HG02642 (cell line): ENCODE measurements at regions not wholly inside any gene's neighbourhood (a gene's known extent, or its start where the extent isn't known, plus 50 kb on each side); places are given as distances from the start of the nearest gene placed in this dataset.

Source experiments
- ATAC-seq: cut with Tn5 transposase; IDR thresholded peaks from one replicate; pipeline ENCODE4 v1.9.1; 2021; ENCODE audit warnings: mild to moderate bottlenecking; ENCODE audit not compliant: unreplicated experiment, poor library complexity

GRCh38 chr1:82879701-82880305 is 1079.1 kb downstream of the ADGRL2 start:
- ATAC-seq, result no peak

DNA sequence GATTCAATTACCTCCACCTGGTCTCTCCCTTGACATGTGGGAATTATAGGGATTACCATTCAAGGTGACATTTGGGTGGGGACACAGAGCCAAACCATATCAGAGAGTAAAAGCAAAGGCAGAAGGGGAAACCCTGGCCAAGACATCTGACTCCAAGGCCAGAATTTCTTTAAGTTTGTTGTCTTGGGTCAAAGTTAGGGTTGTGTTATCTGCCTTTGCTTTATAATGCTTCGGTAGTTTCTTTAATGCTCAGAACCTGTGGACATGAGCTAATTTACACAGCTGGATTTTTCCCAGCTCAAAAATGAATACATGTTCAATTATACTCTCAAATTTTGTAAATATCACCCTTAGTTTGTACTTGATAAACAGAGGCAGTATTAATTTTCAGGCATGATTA is 1074.4 kb downstream of the ADGRL2 start:
- ATAC-seq, result no peak

- no peak for ATAC-seq
These were observed 1073.3 kb downstream of the ADGRL2 start for GRCh38 chr1:82874041-82874440.

- ATAC-seq, result no peak
These were observed 1069.6 kb downstream of the ADGRL2 start for GRCh38 chr1:82870332-82870731.

DNA sequence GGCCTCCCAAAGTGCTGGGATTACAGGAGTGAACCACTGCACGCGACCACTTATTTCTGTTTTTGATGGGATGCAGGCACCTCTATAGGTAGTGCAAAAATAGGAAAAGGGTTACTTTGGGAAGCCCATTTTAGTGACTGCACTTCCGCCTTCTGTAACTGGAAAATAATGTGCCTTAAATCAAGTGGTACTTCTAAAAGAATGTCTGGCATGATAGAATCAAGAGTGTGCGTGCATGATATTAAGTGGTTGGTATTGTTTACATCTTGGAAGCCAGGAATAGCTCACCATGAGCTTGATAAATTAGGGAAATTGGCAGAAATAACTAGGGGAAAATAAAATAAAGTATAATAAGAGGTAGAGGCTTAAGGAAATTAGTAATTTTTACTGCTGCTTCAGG is 1067.0 kb downstream of the ADGRL2 start:
- no peak for ATAC-seq

GRCh38 chr1:82861749-82862148 is 1061.0 kb downstream of the ADGRL2 start:
- ATAC-seq, result no peak

DNA sequence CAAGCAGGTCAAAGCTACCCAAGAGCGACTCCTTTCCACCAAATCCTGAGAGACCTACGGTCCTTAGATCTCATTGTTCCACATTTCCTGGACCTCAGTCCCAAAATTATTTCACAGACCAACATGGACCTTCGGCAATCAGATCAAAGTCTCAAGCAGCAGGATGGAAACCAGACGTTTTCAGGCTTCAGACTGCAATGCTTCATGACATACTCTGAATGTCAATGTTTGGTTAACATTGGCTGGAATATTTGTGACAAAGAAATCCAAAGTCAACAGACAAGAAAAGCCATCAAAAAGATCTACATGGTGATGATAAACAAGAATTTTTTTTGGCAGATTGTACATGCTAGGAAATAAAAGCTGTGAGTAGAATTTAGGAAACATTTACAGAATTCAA is 1057.3 kb downstream of the ADGRL2 start:
- no peak for ATAC-seq

- no peak for ATAC-seq
These were observed 1048.7 kb downstream of the ADGRL2 start for GRCh38 chr1:82849460-82849859.

- ATAC-seq, result no peak
These were observed 1047.3 kb downstream of the ADGRL2 start for GRCh38 chr1:82848043-82848442.

GRCh38 chr1:82845866-82846265 is 1045.1 kb downstream of the ADGRL2 start:
- no peak for ATAC-seq

DNA sequence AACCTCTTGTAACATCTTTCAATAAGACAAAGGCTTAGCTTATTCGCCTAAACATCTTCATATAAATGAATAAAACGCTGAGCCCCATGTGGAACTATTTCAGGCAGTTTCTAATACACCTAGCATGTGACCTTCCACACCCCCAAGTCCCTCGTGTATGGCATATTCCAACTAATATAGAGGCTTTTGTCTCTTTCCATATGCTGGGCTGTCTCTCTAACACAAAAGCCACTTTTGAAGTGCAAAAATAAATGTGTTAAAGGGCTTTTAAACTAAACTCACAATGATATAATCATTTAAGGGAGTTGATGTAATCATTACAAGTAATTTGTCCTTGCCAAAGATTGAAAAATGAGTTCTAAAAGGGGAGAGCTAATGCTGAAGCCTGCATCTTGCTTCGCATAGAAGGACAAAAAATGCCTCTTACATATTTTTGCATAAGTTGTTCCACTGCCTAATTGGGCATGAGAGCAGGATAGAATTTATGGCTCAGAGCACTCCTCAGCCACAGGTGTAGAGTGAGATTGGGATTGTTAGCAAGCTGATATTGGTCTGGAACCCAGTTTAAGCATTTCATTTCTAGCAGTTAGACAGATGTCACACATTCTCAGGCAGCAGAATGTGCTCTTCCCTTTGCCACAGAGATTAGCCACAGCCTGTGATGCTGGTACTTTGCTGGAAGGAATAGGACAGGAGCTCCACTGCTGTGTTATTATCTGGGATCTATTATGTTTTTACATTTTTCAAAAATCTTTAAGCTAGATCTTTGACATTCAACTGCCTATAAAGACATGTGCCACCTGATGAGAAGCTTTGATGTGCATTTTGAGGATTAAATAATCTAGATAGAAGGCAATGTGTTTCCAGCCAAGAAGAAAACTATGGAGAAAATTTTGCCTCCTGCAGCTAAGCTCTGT is 1044.4 kb downstream of the ADGRL2 start:
- ATAC-seq, result no peak

GRCh38 chr1:82844447-82844846 is 1043.7 kb downstream of the ADGRL2 start:
- no peak for ATAC-seq

GRCh38 chr1:82843876-82844275 is 1043.1 kb downstream of the ADGRL2 start:
- ATAC-seq, result no peak

GRCh38 chr1:82840192-82840591 is 1039.5 kb downstream of the ADGRL2 start:
- ATAC-seq, result no peak

GRCh38 chr1:82837766-82838465 is 1037.2 kb downstream of the ADGRL2 start:
- no peak for ATAC-seq

GRCh38 chr1:82836973-82837680 is 1036.4 kb downstream of the ADGRL2 start:
- ATAC-seq, result no peak

DNA sequence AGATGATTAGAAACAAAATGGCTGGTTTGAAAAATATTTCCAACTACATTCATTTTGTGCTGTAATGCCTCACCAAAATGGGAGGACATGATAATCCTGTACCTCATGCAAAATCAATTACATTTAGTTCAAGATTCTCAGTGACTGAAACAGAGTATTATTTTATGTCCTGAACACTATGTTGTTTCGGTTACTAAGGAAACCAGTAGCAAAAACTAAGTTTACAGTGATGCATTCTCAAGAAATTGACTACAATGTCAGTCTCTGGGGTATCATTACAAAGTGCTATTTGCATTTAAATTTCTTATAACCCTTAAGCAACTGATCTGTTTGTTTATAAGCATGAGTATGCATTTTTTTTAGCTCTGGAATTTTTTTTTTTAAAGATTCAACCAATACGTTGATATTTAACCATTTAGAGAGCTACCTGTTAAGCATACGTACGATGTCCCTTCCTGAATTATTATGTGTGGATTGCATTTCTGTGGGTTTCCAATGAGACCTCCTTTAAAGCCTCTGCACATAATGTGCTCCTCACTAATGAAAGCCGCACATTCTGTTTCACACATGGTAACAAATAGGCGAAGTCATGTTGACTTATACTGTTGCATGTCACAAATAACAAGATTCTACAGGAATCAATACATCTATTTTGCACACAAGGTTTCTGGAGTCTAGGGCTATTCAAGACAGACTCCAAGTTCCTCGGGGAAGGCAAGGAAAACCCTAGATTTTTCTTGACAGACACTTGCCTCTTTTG is 1035.7 kb downstream of the ADGRL2 start:
- ATAC-seq, result no peak

DNA sequence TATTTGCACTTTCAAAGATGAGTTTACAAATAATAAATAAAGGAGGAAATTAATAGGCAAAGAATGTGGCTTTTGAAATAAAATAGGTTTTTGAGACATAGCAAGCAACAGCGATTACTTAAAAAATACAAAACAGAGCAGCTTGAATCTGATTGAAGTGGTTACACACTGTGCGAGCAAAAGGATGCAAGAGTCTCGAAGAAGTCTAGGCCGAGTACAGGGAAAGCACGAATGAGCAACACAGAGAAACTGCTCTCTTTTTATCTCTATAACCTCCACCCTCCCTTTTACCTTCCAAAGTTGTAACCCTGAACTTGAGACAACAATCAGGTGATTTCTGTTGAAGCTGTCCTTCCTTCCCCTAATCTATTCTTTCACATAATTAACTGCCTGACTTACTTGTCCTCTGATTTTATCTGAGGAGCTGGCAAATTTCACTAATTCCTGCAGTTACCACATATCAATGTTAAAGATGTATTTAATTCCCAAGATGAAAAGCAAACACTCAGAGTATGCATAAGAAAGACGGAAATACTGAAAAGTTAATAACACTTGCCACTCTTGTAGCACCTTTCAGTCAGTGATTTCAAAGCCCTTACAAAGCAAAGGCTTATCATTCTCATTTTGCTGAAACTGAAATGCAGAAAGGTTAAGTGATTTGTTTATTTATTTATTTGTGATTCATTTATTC is 1030.1 kb downstream of the ADGRL2 start:
- no peak for ATAC-seq

DNA sequence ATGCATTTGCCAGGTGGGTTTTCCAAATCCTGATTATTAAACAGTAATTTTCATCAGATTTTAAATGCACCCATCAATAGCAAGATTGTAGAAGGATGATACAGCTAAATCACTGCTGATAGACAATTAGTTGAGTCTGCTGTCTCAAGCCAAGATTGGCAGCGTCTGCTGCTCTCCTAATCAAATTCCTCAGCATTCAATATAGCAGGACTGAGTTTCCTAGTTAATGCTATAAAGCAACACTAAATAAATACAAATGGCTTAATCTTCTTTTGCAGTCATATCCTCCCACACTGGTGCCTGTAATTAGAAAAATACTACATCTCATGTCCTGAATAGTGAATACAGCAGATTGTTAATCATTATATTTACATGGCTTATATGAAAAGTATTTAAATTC is 1028.8 kb downstream of the ADGRL2 start:
- no peak for ATAC-seq
